ENCODE measurements at regions not wholly inside any gene's neighbourhood (a gene's known extent, or its start where the extent isn't known, plus 50 kb on each side); places are given as distances from the start of the nearest gene placed in this dataset.

DNA sequence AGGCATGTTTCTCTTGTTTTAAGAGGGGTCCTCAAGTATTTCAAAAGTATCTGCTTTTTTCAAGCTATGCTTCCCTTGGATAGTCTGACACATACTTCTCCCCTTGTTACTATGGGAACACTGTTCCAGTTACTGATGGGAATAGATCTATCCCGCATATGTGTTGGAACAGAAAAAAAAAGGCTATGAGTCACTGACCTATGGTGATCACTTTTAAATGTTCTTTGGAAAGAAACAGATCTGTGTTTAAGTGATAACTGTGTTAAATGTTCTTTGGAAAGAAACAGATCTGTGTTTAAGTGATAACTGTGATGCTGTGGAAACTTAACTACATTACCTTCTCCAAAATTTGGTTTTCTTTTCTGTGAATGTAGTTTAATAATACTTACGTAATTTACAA lies 303.2 kb downstream of the TEX13C start:
- TF ChIP-seq POLR2A (IDR thresholded peaks at IDR 0.05) (no peak), CTCF (IDR thresholded peaks at IDR 0.05) (no peak)
